GM21619 (cell line): ENCODE measurements at regions not wholly inside any gene's neighbourhood (a gene's known extent, or its start where the extent isn't known, plus 50 kb on each side); places are given as distances from the start of the nearest gene placed in this dataset.

Source experiments
- ATAC-seq: cut with Tn5 transposase; IDR thresholded peaks from one replicate; pipeline ENCODE4 v1.9.1; 2021; ENCODE audit not compliant: unreplicated experiment

GRCh38 chr19:28859811-28860210 is 353.1 kb downstream of the UQCRFS1 start:
- ATAC-seq = no peak

GRCh38 chr19:28858933-28859332 is 354.0 kb downstream of the UQCRFS1 start:
- ATAC-seq = no peak

GRCh38 chr19:28857967-28858366 is 355.0 kb downstream of the UQCRFS1 start:
- no peak for ATAC-seq

GRCh38 chr19:28855216-28855615 is 357.7 kb downstream of the UQCRFS1 start:
- no peak for ATAC-seq

- no peak for ATAC-seq
Observed at GRCh38 chr19:28847468-28847867, 365.5 kb downstream of the UQCRFS1 start.

- ATAC-seq = no peak
Observed at GRCh38 chr19:28846094-28846812, 366.7 kb downstream of the UQCRFS1 start.

- ATAC-seq = no peak
Observed at GRCh38 chr19:28843761-28844492, 369.0 kb downstream of the UQCRFS1 start.

GRCh38 chr19:28841531-28841930 is 371.4 kb downstream of the UQCRFS1 start:
- no peak for ATAC-seq

- no peak for ATAC-seq
Observed at GRCh38 chr19:28840891-28841290, 372.1 kb downstream of the UQCRFS1 start.

- ATAC-seq = no peak
Observed at GRCh38 chr19:28839455-28839854, 373.5 kb downstream of the UQCRFS1 start.

- no peak for ATAC-seq
Observed at GRCh38 chr19:28838909-28839308, 374.0 kb downstream of the UQCRFS1 start.

GRCh38 chr19:28836421-28836820 is 376.5 kb downstream of the UQCRFS1 start:
- ATAC-seq = no peak

- ATAC-seq = no peak
Observed at GRCh38 chr19:28834996-28835395, 378.0 kb downstream of the UQCRFS1 start.

GRCh38 chr19:28831462-28831861 is 381.5 kb downstream of the UQCRFS1 start:
- ATAC-seq = no peak

- ATAC-seq = no peak
Observed at GRCh38 chr19:28829762-28830161, 383.2 kb downstream of the UQCRFS1 start.

- ATAC-seq = no peak
Observed at GRCh38 chr19:28829359-28829758, 383.6 kb downstream of the UQCRFS1 start.

- no peak for ATAC-seq
Observed at GRCh38 chr19:28828276-28828870, 384.6 kb downstream of the UQCRFS1 start.

- ATAC-seq = no peak
Observed at GRCh38 chr19:28827382-28827781, 385.6 kb downstream of the UQCRFS1 start.

GRCh38 chr19:28823338-28823961 is 389.5 kb downstream of the UQCRFS1 start:
- no peak for ATAC-seq

- ATAC-seq = no peak
Observed at GRCh38 chr19:28820289-28820688, 392.7 kb downstream of the UQCRFS1 start.

- ATAC-seq = no peak
Observed at GRCh38 chr19:28815257-28815656, 397.7 kb downstream of the UQCRFS1 start.

- ATAC-seq = no peak
Observed at GRCh38 chr19:28794301-28794700, 418.6 kb downstream of the UQCRFS1 start.
